HepG2 (cell line): ENCODE measurements at regions not wholly inside any gene's neighbourhood (a gene's known extent, or its start where the extent isn't known, plus 50 kb on each side); places are given as distances from the start of the nearest gene placed in this dataset.

Experiments
- ATAC-seq: fragments of 200-7000 bp; cut with Tn5 transposase; 3 replicates; pipeline ENCODE4 v1.9.1; 2020; ENCODE audit warnings: mild to moderate bottlenecking, moderate library complexity
- BruUV-seq: library from RNA; stranded (reverse); fragments of 400-500 nt; replicated peaks from 2 replicates; lab custom pipeline; 2021; lab: Mats Ljungman, UMichigan
- CTCF ChIA-PET: fragments of 300-600 bp; formaldehyde crosslinking; extraction: SDS; loops from one replicate; lab custom pipeline; 2021; ENCODE audit warnings: low total read pairs, inconsistent platforms, low intra/inter-chr PET ratio; lab: Yijun Ruan, JAX
- POLR2A ChIA-PET: fragments of 350-600 bp; sonication (Branson Sonifier 250); formaldehyde crosslinking; loops from one replicate; lab custom pipeline; 2020; ENCODE audit warnings: antibody characterized with exemption, inconsistent platforms; lab: Yijun Ruan, JAX
- DNase-seq: peaks from one replicate; pipeline ENCODE4 v3.0.0-alpha.2; 2015; ENCODE audit warnings: low spot score
- FAIRE-seq: peaks from 3 replicates; lab custom pipeline; 2011; peaks lifted over from hg19 to GRCh38; lab: Jason Lieb, UNC
- H2AFZ ChIP-seq: one replicate; pipeline ENCODE4 v1.6.1; 2011; ENCODE audit warnings: low read length, inconsistent platforms
- H3K27ac ChIP-seq: fragments of 300-600 bp; 3 replicates; pipeline ENCODE4 v1.8.0; 2011; ENCODE audit warnings: mixed run types, mild to moderate bottlenecking, mixed read lengths, low read length, inconsistent platforms; ENCODE audit not compliant: insufficient read depth; ENCODE audit errors: extremely low read length
- H3K27me3 ChIP-seq, 2 experiments: fragments of 200-600 bp in 1 of 2; 2 replicates in 1 of 2; 3 replicates in 1 of 2; pipeline versions ENCODE4 v1.6.0 to v1.8.0; 2011; ENCODE audit warnings: low read length in 2 of 2, mild to moderate bottlenecking in 2 of 2, moderate library complexity in 2 of 2, inconsistent platforms in 1 of 2; ENCODE audit not compliant: insufficient read depth in 2 of 2, control insufficient read depth in 1 of 2
- H3K36me3 ChIP-seq, 2 experiments: fragments of 200-600 bp in 1 of 2; replicated peaks in 1 of 2; 2 replicates in 1 of 2; 3 replicates in 1 of 2; pipeline versions ENCODE4 v1.5.1 to v1.8.0; 2011; ENCODE audit warnings: low read length in 2 of 2, inconsistent platforms in 1 of 2; ENCODE audit not compliant: insufficient read depth in 2 of 2, control insufficient read depth in 1 of 2
- H3K4me1 ChIP-seq: 2 replicates; pipeline ENCODE4 v1.5.1; 2012; ENCODE audit warnings: low read length, inconsistent platforms; ENCODE audit not compliant: insufficient read depth
- H3K4me2 ChIP-seq: 2 replicates; pipeline ENCODE4 v1.6.0; 2011; ENCODE audit warnings: low read depth, low read length, inconsistent platforms
- H3K4me3 ChIP-seq, 3 experiments: fragments of 200-600 bp in 1 of 3; sonication (generic), shearing (Covaris generic) in 1 of 3; replicated peaks in 1 of 3; 2 replicates each; pipeline ENCODE4 v1.5.1; 2011 to 2016; ENCODE audit warnings: low read length in 3 of 3, inconsistent platforms in 2 of 3, low read depth in 2 of 3, mild to moderate bottlenecking in 2 of 3, control low read depth in 1 of 3, mixed read lengths in 1 of 3; ENCODE audit not compliant: insufficient read depth in 1 of 3
- H3K79me2 ChIP-seq: one replicate; pipeline ENCODE4 v1.6.1; 2011; ENCODE audit warnings: low read length, inconsistent platforms; ENCODE audit not compliant: insufficient read depth
- H3K9ac ChIP-seq: 2 replicates; pipeline ENCODE4 v1.6.0; 2011; ENCODE audit warnings: mild to moderate bottlenecking, low read depth, low read length, inconsistent platforms; ENCODE audit not compliant: insufficient read depth
- H3K9me3 ChIP-seq: 2 replicates; pipeline ENCODE4 v1.5.1; 2012; ENCODE audit warnings: mild to moderate bottlenecking, low read length
- H4K20me1 ChIP-seq: 2 replicates; pipeline ENCODE4 v1.6.0; 2011; ENCODE audit warnings: inconsistent platforms, mild to moderate bottlenecking, low read length, moderate library complexity; ENCODE audit not compliant: insufficient read depth
- FOSL1 ChIP-seq: sonication (generic); formaldehyde crosslinking; IDR thresholded peaks from 2 replicates; pipeline ENCODE4 v1.9.0; 2021; ENCODE audit warnings: missing genetic modification reagents, borderline replicate concordance
- FOXA3 ChIP-seq: IDR thresholded peaks from 2 replicates; pipeline ENCODE4 v1.6.1; 2016; ENCODE audit warnings: missing genetic modification reagents, missing compliant biosample characterization
- MYC ChIP-seq: sonication (generic); formaldehyde crosslinking; IDR thresholded peaks from 2 replicates; pipeline ENCODE4 v1.9.0; 2021; ENCODE audit warnings: missing genetic modification reagents, borderline replicate concordance
- NBN ChIP-seq: fragments of 450-650 bp; conservative IDR thresholded peaks from 2 replicates; pipeline ENCODE4 v1.6.1; 2017
- PRMT3 ChIP-seq: sonication (generic); formaldehyde crosslinking; IDR thresholded peaks from 2 replicates; pipeline ENCODE4 v1.8.1; 2022; ENCODE audit warnings: low read depth, mild to moderate bottlenecking, moderate library complexity, missing genetic modification reagents, borderline replicate concordance
- RAD21 ChIP-seq: fragments of 450-650 bp; formaldehyde crosslinking; IDR thresholded peaks from 2 replicates; pipeline ENCODE4 v1.5.0; 2020; ENCODE audit warnings: mild to moderate bottlenecking
- SRY ChIP-seq: sonication (generic); formaldehyde crosslinking; IDR thresholded peaks from 2 replicates; pipeline ENCODE4 v1.8.0; 2022; ENCODE audit warnings: mild to moderate bottlenecking, missing genetic modification reagents
- ZNF3 ChIP-seq: IDR thresholded peaks from 2 replicates; pipeline ENCODE4 v1.7.0; 2017; ENCODE audit warnings: inconsistent platforms
- ZNF703 ChIP-seq: sonication (generic); formaldehyde crosslinking; IDR thresholded peaks from 2 replicates; pipeline ENCODE4 v1.5.1; 2020; ENCODE audit warnings: missing genetic modification reagents, mild to moderate bottlenecking, moderate library complexity, borderline replicate concordance
- WGBS: methylation state at CpG from one replicate; pipeline ENCODE4 v1.1.6; 2017; ENCODE audit warnings: low lambda C conversion rate; 5-methylcytosine and 5-hydroxymethylcytosine counted together
- in situ Hi-C: cut with HindIII; loops from 2 replicates; pipeline ENCODE4 v1.10.0; 2017; ENCODE audit warnings: low pct_unique_long_range_greater_than_20kb; ENCODE audit not compliant: extremely low pct_ligation_motif_present
- intact Hi-C: fragments of 100-400 bp; cut with micrococcal nuclease; formaldehyde crosslinking; loops from one replicate; pipeline ENCODE4 v1.10.0; 2022; ENCODE audit not compliant: unreplicated experiment
- TF ChIP-seq, protein P1 (sequence below): sonication (generic); formaldehyde crosslinking; IDR thresholded peaks from 2 replicates; pipeline ENCODE4 v1.8.0; 2022; ENCODE audit warnings: low read depth, missing genetic modification reagents
- TF ChIP-seq, protein P2 (sequence below): sonication (generic); formaldehyde crosslinking; IDR thresholded peaks from 2 replicates; pipeline ENCODE4 v1.4.0; 2020; ENCODE audit warnings: mild to moderate bottlenecking, missing genetic modification reagents
- TF ChIP-seq, protein P3 (sequence below): sonication (generic); formaldehyde crosslinking; IDR thresholded peaks from 2 replicates; pipeline ENCODE4 v1.4.0; 2020; ENCODE audit warnings: mild to moderate bottlenecking, missing genetic modification reagents, borderline replicate concordance

DNA sequence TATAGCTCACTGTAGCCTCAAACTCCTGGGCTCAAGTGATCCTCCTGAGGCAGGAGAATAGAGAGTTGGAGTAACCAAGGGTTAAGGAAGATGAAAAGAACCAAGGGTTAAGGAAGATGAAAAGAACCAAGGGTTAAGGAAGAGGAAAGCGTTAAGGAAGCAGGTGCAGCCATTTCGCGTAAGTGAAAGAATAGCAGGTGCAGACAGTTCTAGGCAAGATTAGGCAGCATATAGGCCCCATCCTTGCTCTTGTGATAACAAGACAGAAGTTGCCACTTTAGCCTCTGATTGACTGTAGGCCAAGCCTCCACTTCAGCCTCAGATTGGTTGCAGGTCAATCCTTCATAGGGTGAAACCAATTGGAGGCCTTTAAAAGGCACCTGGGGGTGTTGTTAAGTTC, 677.4 kb downstream of the PDCD6IP start:
- H3K4me1 ChIP-seq: no peaks in the 10 kb centered on the region
- no peaks in the 10 kb centered on the region for H3K79me2 ChIP-seq
- ATAC-seq (no peak), FAIRE-seq (no peak), DNase-seq (no peak)
- H3K4me2 ChIP-seq: no peak overlapping the region
- H3K9ac ChIP-seq: no peak overlapping the region
- TF ChIP-seq, protein P1, sequence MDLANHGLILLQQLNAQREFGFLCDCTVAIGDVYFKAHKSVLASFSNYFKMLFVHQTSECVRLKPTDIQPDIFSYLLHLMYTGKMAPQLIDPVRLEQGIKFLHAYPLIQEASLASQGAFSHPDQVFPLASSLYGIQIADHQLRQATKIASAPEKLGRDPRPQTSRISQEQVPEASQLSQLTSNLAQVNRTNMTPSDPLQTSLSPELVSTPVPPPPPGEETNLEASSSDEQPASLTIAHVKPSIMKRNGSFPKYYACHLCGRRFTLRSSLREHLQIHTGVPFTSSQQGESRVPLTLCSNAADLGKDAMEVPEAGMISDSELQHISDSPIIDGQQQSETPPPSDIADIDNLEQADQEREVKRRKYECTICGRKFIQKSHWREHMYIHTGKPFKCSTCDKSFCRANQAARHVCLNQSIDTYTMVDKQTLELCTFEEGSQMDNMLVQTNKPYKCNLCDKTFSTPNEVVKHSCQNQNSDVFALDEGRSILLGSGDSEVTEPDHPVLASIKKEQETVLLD: no peak
- TF ChIP-seq, protein P2, sequence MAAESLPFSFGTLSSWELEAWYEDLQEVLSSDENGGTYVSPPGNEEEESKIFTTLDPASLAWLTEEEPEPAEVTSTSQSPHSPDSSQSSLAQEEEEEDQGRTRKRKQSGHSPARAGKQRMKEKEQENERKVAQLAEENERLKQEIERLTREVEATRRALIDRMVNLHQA (CRISPR knock-in tag): no peak
- TF ChIP-seq NBN (no peak), SRY (no peak), ZNF703 (CRISPR knock-in tag) (no peak), ZNF3 (CRISPR knock-in tag) (no peak)
- no peaks in the 10 kb centered on the region for H4K20me1 ChIP-seq
- H3K9me3 ChIP-seq: peaks cover 77% of the 10 kb centered on the region
- no peak overlapping the region for H3K4me3 ChIP-seq
- BruUV-seq: no TSS peak
- ChIA-PET CTCF (no interaction called here), POLR2A (no interaction called here)
- in situ Hi-C loops: no loop called here
- no peak overlapping the region for H3K27ac ChIP-seq
- H2AFZ ChIP-seq: no peak overlapping the region
- H3K36me3 ChIP-seq: no peaks in the 10 kb centered on the region
- intact Hi-C loops: no loop called here
- H3K27me3 ChIP-seq: no peaks in the 10 kb centered on the region; a peak in 1 of 5 replicates
- 64% methylated on average over 3 of the region's 3 CpGs for WGBS

DNA sequence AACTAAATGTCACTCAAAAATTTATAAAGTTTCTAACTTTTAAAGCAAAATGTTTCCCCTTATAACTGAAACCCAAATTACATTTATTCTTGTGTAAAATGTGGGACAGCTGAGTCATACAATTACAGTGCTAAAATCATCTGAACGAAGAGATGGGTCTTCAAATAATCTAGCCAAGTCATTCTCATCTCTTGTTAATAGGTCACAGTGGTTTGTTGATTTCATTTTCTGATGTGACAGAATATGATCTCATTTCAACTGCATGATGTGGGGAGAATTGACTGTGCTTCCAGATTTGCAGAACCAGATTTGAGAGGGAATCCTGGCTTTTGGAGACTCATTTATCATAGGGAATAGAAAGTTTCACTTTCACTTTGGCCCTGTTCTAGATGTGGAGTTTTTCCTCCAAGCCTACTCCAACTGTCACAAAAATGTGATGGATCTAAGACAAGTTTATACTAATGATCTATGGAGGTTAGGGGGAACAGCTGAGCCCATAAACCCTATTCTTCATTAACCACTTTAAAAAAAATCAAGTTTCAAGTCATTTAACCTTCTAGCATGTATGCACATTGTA, 685.0 kb downstream of the PDCD6IP start:
- no TSS peak for BruUV-seq
- peaks cover 67% of the 10 kb centered on the region for H3K9me3 ChIP-seq
- TF ChIP-seq, protein P3, sequence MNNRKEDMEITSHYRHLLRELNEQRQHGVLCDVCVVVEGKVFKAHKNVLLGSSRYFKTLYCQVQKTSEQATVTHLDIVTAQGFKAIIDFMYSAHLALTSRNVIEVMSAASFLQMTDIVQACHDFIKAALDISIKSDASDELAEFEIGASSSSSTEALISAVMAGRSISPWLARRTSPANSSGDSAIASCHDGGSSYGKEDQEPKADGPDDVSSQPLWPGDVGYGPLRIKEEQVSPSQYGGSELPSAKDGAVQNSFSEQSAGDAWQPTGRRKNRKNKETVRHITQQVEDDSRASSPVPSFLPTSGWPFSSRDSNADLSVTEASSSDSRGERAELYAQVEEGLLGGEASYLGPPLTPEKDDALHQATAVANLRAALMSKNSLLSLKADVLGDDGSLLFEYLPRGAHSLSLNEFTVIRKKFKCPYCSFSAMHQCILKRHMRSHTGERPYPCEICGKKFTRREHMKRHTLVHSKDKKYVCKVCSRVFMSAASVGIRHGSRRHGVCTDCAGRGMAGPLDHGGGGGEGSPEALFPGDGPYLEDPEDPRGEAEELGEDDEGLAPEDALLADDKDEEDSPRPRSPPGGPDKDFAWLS (CRISPR knock-in tag): no peak
- TF ChIP-seq FOXA3 (CRISPR knock-in tag) (no peak), MYC (no peak), RAD21 (CRISPR knock-in tag) (no peak), PRMT3 (CRISPR knock-in tag) (no peak), FOSL1 (CRISPR knock-in tag) (no peak)
- CTCF ChIA-PET: no interaction called here
- ATAC-seq: no peak
- H3K4me2 ChIP-seq: no peak overlapping the region
- no peak overlapping the region for H3K9ac ChIP-seq
- no peak for DNase-seq
- POLR2A ChIA-PET: no interaction called here
- no peak for FAIRE-seq
- in situ Hi-C loops: no loop called here
- H3K27me3 ChIP-seq: no peaks in the 10 kb centered on the region
- no peaks in the 10 kb centered on the region for H3K79me2 ChIP-seq
- H4K20me1 ChIP-seq: no peaks in the 10 kb centered on the region
- H3K4me1 ChIP-seq: no peaks in the 10 kb centered on the region
- WGBS: 0% methylated on average over 1 of the region's 1 CpG
- intact Hi-C loops: no loop called here
- H3K27ac ChIP-seq: no peak overlapping the region
- H3K36me3 ChIP-seq: no peaks in the 10 kb centered on the region
- H2AFZ ChIP-seq: no peak overlapping the region
- no peak overlapping the region for H3K4me3 ChIP-seq
